ENCODE measurements at regions not wholly inside any gene's neighbourhood (a gene's known extent, or its start where the extent isn't known, plus 50 kb on each side); places are given as distances from the start of the nearest gene placed in this dataset.

DNA sequence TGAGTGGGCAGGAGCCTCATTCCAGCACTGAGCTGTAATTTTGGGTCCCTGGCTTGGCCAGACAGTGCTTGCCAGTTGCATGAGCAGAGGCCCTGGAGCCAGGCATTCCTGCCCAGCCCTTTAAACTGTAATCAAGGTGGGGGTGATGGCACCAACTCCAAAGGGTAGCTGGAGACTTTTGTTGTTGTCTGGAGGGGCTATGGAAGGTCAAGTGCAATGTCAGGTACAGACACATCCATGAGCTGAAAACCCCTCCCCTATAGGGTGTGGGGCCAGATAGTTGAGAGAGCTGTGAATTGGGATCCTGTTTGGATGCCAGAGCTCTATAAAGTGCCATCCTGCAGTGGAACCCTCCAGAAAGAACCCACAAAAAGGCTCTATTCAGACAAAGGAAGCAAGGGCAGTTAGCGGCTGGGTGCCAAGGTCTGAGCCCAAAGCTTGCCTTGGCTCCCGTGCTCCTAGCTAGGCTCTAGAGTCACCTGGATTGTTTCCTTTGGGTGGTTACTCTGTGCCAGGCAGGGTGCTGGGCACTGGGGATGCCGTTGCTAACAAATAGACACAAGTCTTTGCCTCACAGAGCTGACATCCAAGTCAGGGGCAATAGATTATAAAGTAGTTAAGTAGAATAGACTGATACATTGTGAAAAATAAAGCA, 163.0 kb downstream of the EFNB1 start:
- 21% methylated on average over 2 of the region's 3 CpGs for WGBS (ENCODE audit: low lambda C conversion rate)
- H3K36me3 ChIP-seq (replicated peaks in 1 of 2; ENCODE audit: control insufficient read depth in 1 of 2, insufficient read depth in 2 of 2, low read length in 1 of 2) = no peaks in the 10 kb centered on the region
- H3K9me3 ChIP-seq = no peaks in the 10 kb centered on the region
- CTCF ChIA-PET = interaction anchor here (1.8 kb wide), 1 partner anchor 164 kb away, joined by 4 read pairs; no protein-coding TSS in a partner anchor
- no peaks in the 10 kb centered on the region for H3F3A ChIP-seq (replicated peaks; ENCODE audit: insufficient read depth)
- peaks cover 8% of the 10 kb centered on the region; the same call in 1 of the 2 replicates for H3K27me3 ChIP-seq (ENCODE audit: insufficient read depth)
- H3K4me2 ChIP-seq = no peak overlapping the region
- TF ChIP-seq EZH2phosphoT487 (IDR thresholded peaks at IDR 0.05; ENCODE audit: borderline replicate concordance, low read depth) = no peak
- TF ChIP-seq TEAD4 (IDR thresholded peaks at IDR 0.05; ENCODE audit: borderline replicate concordance, insufficient read depth) = no peak
- TF ChIP-seq, protein P1, sequence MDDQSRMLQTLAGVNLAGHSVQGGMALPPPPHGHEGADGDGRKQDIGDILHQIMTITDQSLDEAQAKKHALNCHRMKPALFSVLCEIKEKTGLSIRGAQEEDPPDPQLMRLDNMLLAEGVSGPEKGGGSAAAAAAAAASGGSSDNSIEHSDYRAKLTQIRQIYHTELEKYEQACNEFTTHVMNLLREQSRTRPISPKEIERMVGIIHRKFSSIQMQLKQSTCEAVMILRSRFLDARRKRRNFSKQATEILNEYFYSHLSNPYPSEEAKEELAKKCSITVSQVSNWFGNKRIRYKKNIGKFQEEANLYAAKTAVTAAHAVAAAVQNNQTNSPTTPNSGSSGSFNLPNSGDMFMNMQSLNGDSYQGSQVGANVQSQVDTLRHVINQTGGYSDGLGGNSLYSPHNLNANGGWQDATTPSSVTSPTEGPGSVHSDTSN (IDR thresholded peaks at IDR 0.05) = no peak
- TF ChIP-seq, protein P2, sequence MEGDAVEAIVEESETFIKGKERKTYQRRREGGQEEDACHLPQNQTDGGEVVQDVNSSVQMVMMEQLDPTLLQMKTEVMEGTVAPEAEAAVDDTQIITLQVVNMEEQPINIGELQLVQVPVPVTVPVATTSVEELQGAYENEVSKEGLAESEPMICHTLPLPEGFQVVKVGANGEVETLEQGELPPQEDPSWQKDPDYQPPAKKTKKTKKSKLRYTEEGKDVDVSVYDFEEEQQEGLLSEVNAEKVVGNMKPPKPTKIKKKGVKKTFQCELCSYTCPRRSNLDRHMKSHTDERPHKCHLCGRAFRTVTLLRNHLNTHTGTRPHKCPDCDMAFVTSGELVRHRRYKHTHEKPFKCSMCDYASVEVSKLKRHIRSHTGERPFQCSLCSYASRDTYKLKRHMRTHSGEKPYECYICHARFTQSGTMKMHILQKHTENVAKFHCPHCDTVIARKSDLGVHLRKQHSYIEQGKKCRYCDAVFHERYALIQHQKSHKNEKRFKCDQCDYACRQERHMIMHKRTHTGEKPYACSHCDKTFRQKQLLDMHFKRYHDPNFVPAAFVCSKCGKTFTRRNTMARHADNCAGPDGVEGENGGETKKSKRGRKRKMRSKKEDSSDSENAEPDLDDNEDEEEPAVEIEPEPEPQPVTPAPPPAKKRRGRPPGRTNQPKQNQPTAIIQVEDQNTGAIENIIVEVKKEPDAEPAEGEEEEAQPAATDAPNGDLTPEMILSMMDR (IDR thresholded peaks at IDR 0.05) = no peak
- no peak for TF ChIP-seq EP300 (IDR thresholded peaks at IDR 0.05; ENCODE audit: borderline replicate concordance in 1 of 2, low read depth in 1 of 2, low read length in 1 of 2)
- no peak for TF ChIP-seq FOSL2 (IDR thresholded peaks at IDR 0.05; ENCODE audit: borderline replicate concordance, low read depth)
- TF ChIP-seq, protein P3, sequence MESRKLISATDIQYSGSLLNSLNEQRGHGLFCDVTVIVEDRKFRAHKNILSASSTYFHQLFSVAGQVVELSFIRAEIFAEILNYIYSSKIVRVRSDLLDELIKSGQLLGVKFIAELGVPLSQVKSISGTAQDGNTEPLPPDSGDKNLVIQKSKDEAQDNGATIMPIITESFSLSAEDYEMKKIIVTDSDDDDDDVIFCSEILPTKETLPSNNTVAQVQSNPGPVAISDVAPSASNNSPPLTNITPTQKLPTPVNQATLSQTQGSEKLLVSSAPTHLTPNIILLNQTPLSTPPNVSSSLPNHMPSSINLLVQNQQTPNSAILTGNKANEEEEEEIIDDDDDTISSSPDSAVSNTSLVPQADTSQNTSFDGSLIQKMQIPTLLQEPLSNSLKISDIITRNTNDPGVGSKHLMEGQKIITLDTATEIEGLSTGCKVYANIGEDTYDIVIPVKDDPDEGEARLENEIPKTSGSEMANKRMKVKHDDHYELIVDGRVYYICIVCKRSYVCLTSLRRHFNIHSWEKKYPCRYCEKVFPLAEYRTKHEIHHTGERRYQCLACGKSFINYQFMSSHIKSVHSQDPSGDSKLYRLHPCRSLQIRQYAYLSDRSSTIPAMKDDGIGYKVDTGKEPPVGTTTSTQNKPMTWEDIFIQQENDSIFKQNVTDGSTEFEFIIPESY (IDR thresholded peaks at IDR 0.05; ENCODE audit: borderline replicate concordance, low read depth) = no peak
- no peak for TF ChIP-seq FOXJ3 (CRISPR knock-in tag; IDR thresholded peaks at IDR 0.05)
- TF ChIP-seq, protein P4, sequence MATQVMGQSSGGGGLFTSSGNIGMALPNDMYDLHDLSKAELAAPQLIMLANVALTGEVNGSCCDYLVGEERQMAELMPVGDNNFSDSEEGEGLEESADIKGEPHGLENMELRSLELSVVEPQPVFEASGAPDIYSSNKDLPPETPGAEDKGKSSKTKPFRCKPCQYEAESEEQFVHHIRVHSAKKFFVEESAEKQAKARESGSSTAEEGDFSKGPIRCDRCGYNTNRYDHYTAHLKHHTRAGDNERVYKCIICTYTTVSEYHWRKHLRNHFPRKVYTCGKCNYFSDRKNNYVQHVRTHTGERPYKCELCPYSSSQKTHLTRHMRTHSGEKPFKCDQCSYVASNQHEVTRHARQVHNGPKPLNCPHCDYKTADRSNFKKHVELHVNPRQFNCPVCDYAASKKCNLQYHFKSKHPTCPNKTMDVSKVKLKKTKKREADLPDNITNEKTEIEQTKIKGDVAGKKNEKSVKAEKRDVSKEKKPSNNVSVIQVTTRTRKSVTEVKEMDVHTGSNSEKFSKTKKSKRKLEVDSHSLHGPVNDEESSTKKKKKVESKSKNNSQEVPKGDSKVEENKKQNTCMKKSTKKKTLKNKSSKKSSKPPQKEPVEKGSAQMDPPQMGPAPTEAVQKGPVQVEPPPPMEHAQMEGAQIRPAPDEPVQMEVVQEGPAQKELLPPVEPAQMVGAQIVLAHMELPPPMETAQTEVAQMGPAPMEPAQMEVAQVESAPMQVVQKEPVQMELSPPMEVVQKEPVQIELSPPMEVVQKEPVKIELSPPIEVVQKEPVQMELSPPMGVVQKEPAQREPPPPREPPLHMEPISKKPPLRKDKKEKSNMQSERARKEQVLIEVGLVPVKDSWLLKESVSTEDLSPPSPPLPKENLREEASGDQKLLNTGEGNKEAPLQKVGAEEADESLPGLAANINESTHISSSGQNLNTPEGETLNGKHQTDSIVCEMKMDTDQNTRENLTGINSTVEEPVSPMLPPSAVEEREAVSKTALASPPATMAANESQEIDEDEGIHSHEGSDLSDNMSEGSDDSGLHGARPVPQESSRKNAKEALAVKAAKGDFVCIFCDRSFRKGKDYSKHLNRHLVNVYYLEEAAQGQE (IDR thresholded peaks at IDR 0.05; ENCODE audit: low read depth, low read length) = no peak
- H3K4me3 ChIP-seq (ENCODE audit: low read depth in 2 of 2, low read length in 1 of 2) = no peak overlapping the region
- peaks cover 0 to 7% of the 10 kb centered on the region in 2 experiments; a peak in 1 of 4 replicates for H3K4me1 ChIP-seq (ENCODE audit: control insufficient read depth in 1 of 2, insufficient read depth in 2 of 2, low read depth in 1 of 2, low read length in 1 of 2)
- DNase-seq = no peak
- H2AFZ ChIP-seq (ENCODE audit: low read depth) = no peak overlapping the region
- H3K9me2 ChIP-seq = no peaks in the 10 kb centered on the region
- POLR2A ChIA-PET = no interaction called here
- no peaks in the 10 kb centered on the region for H4K20me1 ChIP-seq (ENCODE audit: insufficient read depth)
- H3K27ac ChIP-seq (ENCODE audit: low read depth in 2 of 2, low read length in 1 of 2) = no peak overlapping the region
- H3K79me2 ChIP-seq (ENCODE audit: insufficient read depth) = no peaks in the 10 kb centered on the region
- H3K9ac ChIP-seq = no peak overlapping the region

Measured in SK-N-SH (cell line).